Astrocyte (in vitro differentiated cells and primary cell): ENCODE measurements at regions not wholly inside any gene's neighbourhood (a gene's known extent, or its start where the extent isn't known, plus 50 kb on each side); places are given as distances from the start of the nearest gene placed in this dataset.

Source experiments
- DNase-seq: peaks from one replicate; pipeline ENCODE4 v3.0.0-alpha.2; 2010; ENCODE audit warnings: low read depth
- FAIRE-seq: peaks from 2 replicates; lab custom pipeline; 2011; peaks lifted over from hg19 to GRCh38; lab: Jason Lieb, UNC
- H2AFZ ChIP-seq: 2 replicates; pipeline ENCODE4 v1.6.0; 2012; ENCODE audit warnings: low read depth, low read length, inconsistent platforms
- H3K27ac ChIP-seq: 2 replicates; pipeline ENCODE4 v1.5.1; 2011; ENCODE audit warnings: low read depth, low read length, inconsistent platforms
- H3K27me3 ChIP-seq: 2 replicates; pipeline ENCODE4 v1.6.0; 2011; ENCODE audit warnings: low read length, inconsistent platforms; ENCODE audit not compliant: insufficient read depth
- H3K36me3 ChIP-seq: 2 replicates; pipeline ENCODE4 v1.5.1; 2011; ENCODE audit warnings: low read length, inconsistent platforms; ENCODE audit not compliant: insufficient read depth
- H3K4me1 ChIP-seq: 2 replicates; pipeline ENCODE4 v1.5.1; 2011; ENCODE audit warnings: low read length, inconsistent platforms; ENCODE audit not compliant: insufficient read depth
- H3K4me2 ChIP-seq: 2 replicates; pipeline ENCODE4 v1.6.0; 2012; ENCODE audit warnings: low read length, inconsistent platforms
- H3K4me3 ChIP-seq: 2 replicates; pipeline ENCODE4 v1.5.1; 2011; ENCODE audit warnings: low read depth, mild to moderate bottlenecking, low read length, inconsistent platforms; ENCODE audit not compliant: insufficient read depth
- H3K79me2 ChIP-seq: 2 replicates; pipeline ENCODE4 v1.6.0; 2012; ENCODE audit warnings: mild to moderate bottlenecking, low read length, inconsistent platforms; ENCODE audit not compliant: insufficient read depth
- H3K9ac ChIP-seq: 2 replicates; pipeline ENCODE4 v1.6.0; 2012; ENCODE audit warnings: mild to moderate bottlenecking, low read length, inconsistent platforms
- H3K9me3 ChIP-seq: 2 replicates; pipeline ENCODE4 v1.5.1; 2012; ENCODE audit warnings: low read depth, mild to moderate bottlenecking, low read length, inconsistent platforms; ENCODE audit not compliant: insufficient read depth
- H4K20me1 ChIP-seq: 2 replicates; pipeline ENCODE4 v1.6.0; 2012; ENCODE audit warnings: low read length, inconsistent platforms; ENCODE audit not compliant: insufficient read depth
- H3K27ac Mint-ChIP-seq: one replicate; pipeline ENCODE4 v1.8.0; 2021; ENCODE audit warnings: mild to moderate bottlenecking, mixed read lengths; ENCODE audit not compliant: unreplicated experiment
- H3K27me3 Mint-ChIP-seq: one replicate; pipeline ENCODE4 v1.8.0; 2021; ENCODE audit warnings: low read depth, mixed read lengths; ENCODE audit not compliant: unreplicated experiment
- H3K36me3 Mint-ChIP-seq: one replicate; pipeline ENCODE4 v1.8.0; 2021; ENCODE audit warnings: low read depth, mixed read lengths; ENCODE audit not compliant: unreplicated experiment
- H3K4me1 Mint-ChIP-seq: one replicate; pipeline ENCODE4 v1.8.0; 2021; ENCODE audit warnings: low read depth, mixed read lengths; ENCODE audit not compliant: unreplicated experiment
- H3K4me3 Mint-ChIP-seq: one replicate; pipeline ENCODE4 v1.8.0; 2021; ENCODE audit warnings: mild to moderate bottlenecking, moderate library complexity, mixed read lengths; ENCODE audit not compliant: unreplicated experiment
- H3K9me3 Mint-ChIP-seq: one replicate; pipeline ENCODE4 v1.8.0; 2021; ENCODE audit warnings: mild to moderate bottlenecking, mixed read lengths; ENCODE audit not compliant: unreplicated experiment
- EZH2 ChIP-seq: IDR thresholded peaks from 2 replicates; pipeline ENCODE4 v1.6.1; 2012; ENCODE audit warnings: mild to moderate bottlenecking, low read length, inconsistent platforms; ENCODE audit not compliant: insufficient read depth
- TF ChIP-seq, protein P1 (sequence below): IDR thresholded peaks from 2 replicates; pipeline ENCODE4 v1.5.1; 2011; ENCODE audit warnings: low read depth, mild to moderate bottlenecking, inconsistent platforms, low read length, moderate library complexity; ENCODE audit not compliant: insufficient read depth

GRCh38 chr17:51371732-51372151, 111.4 kb downstream of the UTP18 start:
- H3K36me3 Mint-ChIP-seq, result no peaks in the 10 kb centered on the region
- H3K4me1 Mint-ChIP-seq, result peaks cover 5% of the 10 kb centered on the region
- H3K27ac Mint-ChIP-seq, result peak overlapping the region; percentile 78
- H3K4me3 Mint-ChIP-seq, result peak overlapping the region; percentile 81
- no peak for TF ChIP-seq EZH2
- TF ChIP-seq, protein P1, sequence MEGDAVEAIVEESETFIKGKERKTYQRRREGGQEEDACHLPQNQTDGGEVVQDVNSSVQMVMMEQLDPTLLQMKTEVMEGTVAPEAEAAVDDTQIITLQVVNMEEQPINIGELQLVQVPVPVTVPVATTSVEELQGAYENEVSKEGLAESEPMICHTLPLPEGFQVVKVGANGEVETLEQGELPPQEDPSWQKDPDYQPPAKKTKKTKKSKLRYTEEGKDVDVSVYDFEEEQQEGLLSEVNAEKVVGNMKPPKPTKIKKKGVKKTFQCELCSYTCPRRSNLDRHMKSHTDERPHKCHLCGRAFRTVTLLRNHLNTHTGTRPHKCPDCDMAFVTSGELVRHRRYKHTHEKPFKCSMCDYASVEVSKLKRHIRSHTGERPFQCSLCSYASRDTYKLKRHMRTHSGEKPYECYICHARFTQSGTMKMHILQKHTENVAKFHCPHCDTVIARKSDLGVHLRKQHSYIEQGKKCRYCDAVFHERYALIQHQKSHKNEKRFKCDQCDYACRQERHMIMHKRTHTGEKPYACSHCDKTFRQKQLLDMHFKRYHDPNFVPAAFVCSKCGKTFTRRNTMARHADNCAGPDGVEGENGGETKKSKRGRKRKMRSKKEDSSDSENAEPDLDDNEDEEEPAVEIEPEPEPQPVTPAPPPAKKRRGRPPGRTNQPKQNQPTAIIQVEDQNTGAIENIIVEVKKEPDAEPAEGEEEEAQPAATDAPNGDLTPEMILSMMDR, result peak; percentile 80
- Histone ChIP-seq H4K20me1 (no peaks in the 10 kb centered on the region), H3K79me2 (no peaks in the 10 kb centered on the region), H2AFZ (peak overlapping the region; percentile 62), H3K27ac (no peak overlapping the region), H3K27me3 (no peaks in the 10 kb centered on the region), H3K4me1 (no peaks in the 10 kb centered on the region), H3K9me3 (no peaks in the 10 kb centered on the region), H3K4me2 (peak overlapping the region; percentile 68), H3K9ac (no peak overlapping the region), H3K36me3 (no peaks in the 10 kb centered on the region), H3K4me3 (no peak overlapping the region)
- H3K27me3 Mint-ChIP-seq, result peaks cover 27% of the 10 kb centered on the region
- peaks cover 4% of the 10 kb centered on the region for H3K9me3 Mint-ChIP-seq
- no peak for FAIRE-seq
- no peak for DNase-seq

DNA sequence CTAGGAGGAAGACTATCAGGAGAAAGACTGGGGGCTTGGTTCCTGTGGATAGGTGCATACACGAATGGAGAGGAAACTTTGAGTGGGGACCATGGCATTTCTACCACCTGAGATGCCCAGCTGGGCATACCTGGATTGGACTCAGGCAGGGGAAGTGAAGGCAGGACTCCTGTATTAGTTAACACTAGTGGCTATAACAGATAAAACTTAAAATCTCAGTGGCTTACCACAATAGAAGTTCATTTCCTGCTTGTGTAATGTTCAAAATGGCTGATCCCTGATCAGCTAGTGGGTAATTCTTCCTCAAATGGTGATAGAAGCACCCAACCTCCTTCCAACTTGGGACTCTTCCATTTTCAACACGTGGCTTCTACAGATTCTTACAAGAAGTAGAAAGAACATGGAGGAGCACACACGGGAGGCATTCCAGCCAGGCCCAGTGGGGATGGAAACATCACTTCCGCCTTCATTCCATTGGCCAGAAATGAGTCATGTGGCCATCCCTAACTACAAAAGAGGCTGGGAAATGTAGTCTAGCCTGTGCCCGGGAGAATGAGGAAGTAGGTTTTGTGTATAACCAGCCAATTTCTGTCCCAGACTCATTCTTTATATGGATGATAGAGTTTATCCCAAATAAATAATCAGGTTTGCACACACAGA, 112.1 kb downstream of the UTP18 start:
- Histone ChIP-seq H3K4me1 (no peaks in the 10 kb centered on the region), H3K27ac (no peak overlapping the region), H3K4me2 (peak overlapping the region; percentile 68), H3K4me3 (peak overlapping the region; percentile 37), H3K36me3 (no peaks in the 10 kb centered on the region), H3K9ac (no peak overlapping the region), H3K9me3 (no peaks in the 10 kb centered on the region), H3K79me2 (no peaks in the 10 kb centered on the region), H2AFZ (peak overlapping the region; percentile 62), H4K20me1 (no peaks in the 10 kb centered on the region), H3K27me3 (no peaks in the 10 kb centered on the region)
- DNase-seq, result peak; percentile 14
- H3K27ac Mint-ChIP-seq, result peak overlapping the region; percentile 78
- TF ChIP-seq, protein P1, result no peak
- TF ChIP-seq EZH2, result no peak
- H3K27me3 Mint-ChIP-seq, result peaks cover 26% of the 10 kb centered on the region
- peaks cover 4% of the 10 kb centered on the region for H3K9me3 Mint-ChIP-seq
- H3K36me3 Mint-ChIP-seq, result no peaks in the 10 kb centered on the region
- FAIRE-seq, result no peak
- peaks cover 5% of the 10 kb centered on the region for H3K4me1 Mint-ChIP-seq
- H3K4me3 Mint-ChIP-seq, result peak overlapping the region; percentile 81

GRCh38 chr17:51373489-51374152, 113.3 kb downstream of the UTP18 start:
- DNase-seq, result no peak
- no peak overlapping the region for H3K27ac ChIP-seq

More at GRCh38 chr17:51373489-51374152, 113.3 kb downstream of the UTP18 start:
- Mint-ChIP-seq H3K27me3 (peaks cover 20% of the 10 kb centered on the region), H3K4me1 (peaks cover 5% of the 10 kb centered on the region), H3K36me3 (no peaks in the 10 kb centered on the region), H3K4me3 (no peak overlapping the region), H3K27ac (no peak overlapping the region), H3K9me3 (peaks cover 4% of the 10 kb centered on the region)
- Histone ChIP-seq H3K9me3 (no peaks in the 10 kb centered on the region), H3K9ac (no peak overlapping the region), H3K27me3 (no peaks in the 10 kb centered on the region), H3K4me2 (no peak overlapping the region), H4K20me1 (no peaks in the 10 kb centered on the region), H3K36me3 (no peaks in the 10 kb centered on the region), H2AFZ (no peak overlapping the region), H3K4me3 (no peak overlapping the region), H3K4me1 (no peaks in the 10 kb centered on the region), H3K79me2 (no peaks in the 10 kb centered on the region)
- TF ChIP-seq, protein P1, result no peak
- TF ChIP-seq EZH2, result no peak
- FAIRE-seq, result no peak
